ENCODE measurements at regions not wholly inside any gene's neighbourhood (a gene's known extent, or its start where the extent isn't known, plus 50 kb on each side); places are given as distances from the start of the nearest gene placed in this dataset.

GRCh38 chr10:111789821-111790220, 393.7 kb downstream of the GPAM start:
- Histone ChIP-seq H3K4me3 (no peak overlapping the region), H3K79me2 (ENCODE audit: low read depth) (no peaks in the 10 kb centered on the region), H2AFZ (no peak overlapping the region), H3K36me3 (ENCODE audit: low read depth) (no peaks in the 10 kb centered on the region), H3K27ac (no peak overlapping the region), H3F3A (ENCODE audit: insufficient read depth, low read depth) (no peaks in the 10 kb centered on the region), H3K4me2 (no peak overlapping the region), H3K27me3 (ENCODE audit: insufficient read depth, low read depth) (no peaks in the 10 kb centered on the region), H3K9me2 (ENCODE audit: insufficient read depth) (no peaks in the 10 kb centered on the region), H4K20me1 (ENCODE audit: insufficient read depth) (no peaks in the 10 kb centered on the region), H3K4me1 (replicated peaks; ENCODE audit: insufficient read depth) (no peaks in the 10 kb centered on the region), H3K9me3 (ENCODE audit: insufficient read depth, low read depth) (no peaks in the 10 kb centered on the region)
- POLR2A ChIA-PET (ENCODE audit: unreplicated experiment): no interaction called here
- DNase-seq: no peak
- intact Hi-C loops (cut with micrococcal nuclease; ENCODE audit: unreplicated experiment): no loop called here
- no TSS peak for BruUV-seq (replicated peaks)
- TF ChIP-seq EZH2 (IDR thresholded peaks at IDR 0.05; ENCODE audit: low read depth) (no peak), CTCF (conservative IDR thresholded peaks at IDR 0.05) (no peak)
- CTCF ChIA-PET: no interaction called here

- intact Hi-C loops (cut with micrococcal nuclease; ENCODE audit: unreplicated experiment): no loop called here
- no TSS peak for BruUV-seq (replicated peaks)
- Histone ChIP-seq H3K4me1 (replicated peaks; ENCODE audit: insufficient read depth) (no peaks in the 10 kb centered on the region), H4K20me1 (ENCODE audit: insufficient read depth) (no peaks in the 10 kb centered on the region), H3K4me3 (no peak overlapping the region), H3K27ac (no peak overlapping the region), H3K9me2 (ENCODE audit: insufficient read depth) (no peaks in the 10 kb centered on the region), H2AFZ (no peak overlapping the region), H3K4me2 (no peak overlapping the region), H3K27me3 (ENCODE audit: insufficient read depth, low read depth) (no peaks in the 10 kb centered on the region), H3K79me2 (ENCODE audit: low read depth) (no peaks in the 10 kb centered on the region), H3K9me3 (ENCODE audit: insufficient read depth, low read depth) (no peaks in the 10 kb centered on the region), H3K36me3 (ENCODE audit: low read depth) (no peaks in the 10 kb centered on the region), H3F3A (ENCODE audit: insufficient read depth, low read depth) (no peaks in the 10 kb centered on the region)
- TF ChIP-seq CTCF (conservative IDR thresholded peaks at IDR 0.05): no peak
- DNase-seq: no peak
- ChIA-PET CTCF (no interaction called here), POLR2A (ENCODE audit: unreplicated experiment) (no interaction called here)
Observed at GRCh38 chr10:111801841-111802240, 381.7 kb downstream of the GPAM start.

- POLR2A ChIA-PET (ENCODE audit: unreplicated experiment): no interaction called here
- TF ChIP-seq EZH2 (IDR thresholded peaks at IDR 0.05; ENCODE audit: low read depth): no peak
- no peak for TF ChIP-seq CTCF (conservative IDR thresholded peaks at IDR 0.05)
- no peak overlapping the region for H3K4me3 ChIP-seq
- no peaks in the 10 kb centered on the region for H3K9me2 ChIP-seq (ENCODE audit: insufficient read depth)
- H3K79me2 ChIP-seq (ENCODE audit: low read depth): no peaks in the 10 kb centered on the region
- no TSS peak for BruUV-seq (replicated peaks)
- CTCF ChIA-PET: no interaction called here
- H3K4me2 ChIP-seq: no peak overlapping the region
- no peak overlapping the region for H2AFZ ChIP-seq
- no peaks in the 10 kb centered on the region for H3F3A ChIP-seq (ENCODE audit: insufficient read depth, low read depth)
- DNase-seq: no peak
- H3K27ac ChIP-seq: no peak overlapping the region
- no peaks in the 10 kb centered on the region for H3K27me3 ChIP-seq (ENCODE audit: insufficient read depth, low read depth)
- H3K9me3 ChIP-seq (ENCODE audit: insufficient read depth, low read depth): no peaks in the 10 kb centered on the region
- no peaks in the 10 kb centered on the region for H4K20me1 ChIP-seq (ENCODE audit: insufficient read depth)
- H3K4me1 ChIP-seq (replicated peaks; ENCODE audit: insufficient read depth): no peaks in the 10 kb centered on the region
- intact Hi-C loops (cut with micrococcal nuclease; ENCODE audit: unreplicated experiment): no loop called here
- H3K36me3 ChIP-seq (ENCODE audit: low read depth): no peaks in the 10 kb centered on the region
Observed at GRCh38 chr10:111804781-111805180, 378.8 kb downstream of the GPAM start.
